GM12865 (cell line): ENCODE measurements at regions not wholly inside any gene's neighbourhood (a gene's known extent, or its start where the extent isn't known, plus 50 kb on each side); places are given as distances from the start of the nearest gene placed in this dataset.

Experiments
- DNase-seq: peaks from one replicate; pipeline ENCODE4 v3.0.0; 2010; ENCODE audit warnings: low read depth
- H3K4me3 ChIP-seq: 2 replicates; pipeline ENCODE4 v1.5.1; 2011; ENCODE audit warnings: mild to moderate bottlenecking, low read depth, low read length, control low read depth
- CTCF ChIP-seq: IDR thresholded peaks from 2 replicates; pipeline ENCODE4 v1.5.1; 2011; ENCODE audit warnings: low read length, control low read depth, low read depth, inconsistent platforms; ENCODE audit not compliant: insufficient read depth; ENCODE audit errors: missing control alignments

GRCh38 chr4:156396534-156396933 lies 442.9 kb upstream of the CTSO start:
- H3K4me3 ChIP-seq: no peak overlapping the region
- DNase-seq: no peak
- no peak for TF ChIP-seq CTCF

DNA sequence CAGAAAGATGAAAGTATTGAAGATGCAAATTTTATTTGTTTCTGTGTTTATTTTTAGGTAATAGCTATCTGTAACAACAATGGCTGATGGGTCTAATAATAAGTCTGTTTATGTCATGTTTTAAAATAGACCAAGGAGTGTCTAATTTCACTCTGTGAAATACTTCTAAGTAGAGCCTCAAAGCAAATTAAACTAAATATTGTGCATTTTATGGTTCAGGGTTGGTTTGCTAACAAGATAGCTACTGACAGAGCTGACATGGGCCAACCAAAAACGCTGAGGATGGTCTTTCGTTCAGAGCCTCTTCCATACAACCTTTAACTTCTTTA lies 437.6 kb upstream of the CTSO start:
- no peak overlapping the region for H3K4me3 ChIP-seq
- no peak for TF ChIP-seq CTCF
- DNase-seq: no peak

DNA sequence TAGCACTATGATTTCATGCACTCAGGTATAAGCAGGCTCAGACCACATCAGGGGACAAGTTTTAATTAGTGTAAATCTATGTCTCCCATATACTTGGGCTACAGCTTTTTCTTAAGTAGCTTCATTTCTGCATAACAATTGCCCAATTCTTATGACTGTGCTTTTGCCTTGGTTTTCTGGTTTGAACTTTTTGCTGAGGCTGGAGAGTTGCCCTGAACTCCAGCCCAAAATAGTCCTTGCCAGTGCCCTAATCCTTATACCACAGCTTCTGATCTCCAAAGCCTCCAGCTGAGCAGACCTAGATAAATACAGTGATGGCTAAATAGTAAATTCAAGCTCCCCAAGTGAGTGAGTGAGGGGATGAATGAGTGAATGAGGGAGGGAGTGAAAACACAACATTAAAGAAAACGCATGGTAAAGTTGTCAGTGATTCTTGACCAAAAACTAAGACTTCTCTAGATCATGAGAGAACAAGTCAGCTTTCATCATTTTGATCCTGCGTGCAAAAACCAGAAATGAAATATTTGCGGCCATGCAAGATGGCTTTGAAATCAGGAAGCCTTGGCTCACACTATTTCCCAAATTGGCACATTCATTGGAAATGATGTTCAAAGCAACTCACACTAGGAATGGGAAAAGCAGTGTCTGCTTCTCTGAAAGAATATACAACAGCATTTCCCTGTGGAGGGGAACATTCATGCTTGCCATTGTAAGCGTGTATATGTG lies 437.1 kb upstream of the CTSO start:
- no peak overlapping the region for H3K4me3 ChIP-seq
- no peak for DNase-seq
- no peak for TF ChIP-seq CTCF

- no peak for DNase-seq
- no peak overlapping the region for H3K4me3 ChIP-seq
- no peak for TF ChIP-seq CTCF
Measured at GRCh38 chr4:156388826-156389225, 435.2 kb upstream of the CTSO start.

DNA sequence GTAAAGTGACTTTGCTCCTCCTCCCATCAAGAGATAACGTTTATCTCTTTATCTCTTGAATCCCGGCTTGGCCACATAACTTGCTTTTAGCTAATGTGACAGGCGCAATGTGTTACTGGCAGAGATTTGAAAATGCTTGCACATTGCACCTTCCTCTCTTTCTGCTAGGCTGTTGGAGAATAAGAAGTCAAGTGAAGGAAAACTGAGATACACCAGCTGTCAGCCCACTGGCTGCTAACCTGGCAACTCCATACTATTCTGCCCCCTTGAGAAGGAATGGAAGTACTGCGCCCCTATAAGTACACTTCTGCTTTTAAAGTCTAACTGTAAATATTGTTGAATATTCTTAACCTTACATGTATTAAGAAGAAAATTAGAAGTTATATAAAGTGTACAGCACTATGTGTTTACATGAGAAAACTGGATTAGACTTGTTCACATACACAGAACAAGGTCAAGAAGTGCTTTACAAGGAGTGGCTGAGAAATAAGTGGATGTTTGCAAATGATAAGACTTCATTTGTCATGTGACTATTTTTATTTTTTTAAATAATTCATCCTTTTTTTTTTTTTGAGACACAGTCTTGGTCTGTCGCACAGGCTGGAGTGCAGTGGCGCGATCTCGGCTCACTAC lies 424.5 kb upstream of the CTSO start:
- peak; percentile 63 for TF ChIP-seq CTCF
- DNase-seq: peak; percentile 57
- H3K4me3 ChIP-seq: no peak overlapping the region

DNA sequence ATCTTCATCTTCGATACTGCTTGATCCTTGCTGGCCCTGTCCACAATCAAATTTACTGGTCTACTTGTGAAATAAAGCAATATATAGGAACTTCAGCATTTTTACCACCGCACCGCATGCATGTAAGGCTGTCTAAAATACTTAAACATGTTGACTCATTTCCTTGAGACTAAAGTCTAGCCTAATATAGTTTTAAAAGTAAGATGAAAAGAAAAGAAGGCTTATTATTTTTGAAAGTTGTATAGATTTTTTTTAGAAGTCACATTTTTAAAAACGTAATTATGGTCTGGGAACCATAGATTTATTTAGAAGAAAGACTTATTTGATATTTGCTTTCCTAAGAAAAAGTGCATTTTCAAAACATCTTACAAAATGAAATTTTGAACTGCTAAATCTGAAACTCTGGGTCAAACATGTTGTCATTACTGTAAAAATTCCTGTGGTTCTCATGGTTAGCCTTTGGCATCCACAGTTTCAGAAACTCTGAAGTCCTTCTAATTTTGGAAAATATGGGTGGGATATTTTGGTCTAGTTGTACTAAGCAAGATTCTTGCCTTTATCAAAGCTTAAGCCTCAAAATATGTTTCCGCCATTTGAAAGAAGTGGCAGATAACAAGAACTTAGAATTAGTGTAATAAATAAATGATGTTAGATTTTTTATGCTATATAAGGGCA lies 423.5 kb upstream of the CTSO start:
- TF ChIP-seq CTCF: no peak
- DNase-seq: no peak

More for the DNA sequence above, 423.5 kb upstream of the CTSO start:
- no peak overlapping the region for H3K4me3 ChIP-seq
